ENCODE measurements at regions not wholly inside any gene's neighbourhood (a gene's known extent, or its start where the extent isn't known, plus 50 kb on each side); places are given as distances from the start of the nearest gene placed in this dataset.

- TF ChIP-seq CTCF (IDR thresholded peaks at IDR 0.05; ENCODE audit: poor library complexity, severe bottlenecking) (no peak), POLR2AphosphoS5 (IDR thresholded peaks at IDR 0.05) (no peak)
Measured at GRCh38 chr3:20890111-20890519, 704.1 kb upstream of the SGO1 start.

Data from neural cell (in vitro differentiated cells).